Loucy (cell line): ENCODE measurements at regions not wholly inside any gene's neighbourhood (a gene's known extent, or its start where the extent isn't known, plus 50 kb on each side); places are given as distances from the start of the nearest gene placed in this dataset.

Experiments
- H2AFZ ChIP-seq: fragments of 200-600 bp; sonication (generic); 2 replicates; pipeline ENCODE4 v1.6.0; 2016; ENCODE audit warnings: antibody characterized with exemption, mild to moderate bottlenecking, low read length, moderate library complexity
- H3F3A ChIP-seq: fragments of 200-600 bp; 2 replicates; pipeline ENCODE4 v1.6.0; 2016; ENCODE audit warnings: antibody characterized with exemption, low read depth, mild to moderate bottlenecking
- H3K27me3 ChIP-seq: fragments of 200-600 bp; sonication (generic); 2 replicates; pipeline ENCODE4 v1.6.1; 2014; ENCODE audit warnings: low read length, mild to moderate bottlenecking; ENCODE audit not compliant: insufficient read depth, poor library complexity, severe bottlenecking
- H3K36me3 ChIP-seq: fragments of 200-600 bp; sonication (generic); 2 replicates; pipeline ENCODE4 v1.6.1; 2016; ENCODE audit warnings: low read length; ENCODE audit not compliant: insufficient read depth
- H3K4me1 ChIP-seq: fragments of 200-600 bp; sonication (generic); 2 replicates; pipeline ENCODE4 v1.5.1; 2014; ENCODE audit warnings: low read length, mild to moderate bottlenecking; ENCODE audit not compliant: insufficient read depth, poor library complexity, severe bottlenecking
- H3K4me2 ChIP-seq: fragments of 200-600 bp; sonication (generic); 2 replicates; pipeline ENCODE4 v1.6.0; 2014; ENCODE audit warnings: antibody characterized with exemption, low read length, low read depth, mild to moderate bottlenecking; ENCODE audit not compliant: poor library complexity, severe bottlenecking
- H3K4me3 ChIP-seq: fragments of 200-600 bp; sonication (generic); 2 replicates; pipeline ENCODE4 v1.5.1; 2014; ENCODE audit warnings: low read length, mild to moderate bottlenecking, mixed read lengths; ENCODE audit not compliant: poor library complexity, severe bottlenecking
- H3K79me2 ChIP-seq: fragments of 200-600 bp; sonication (generic); 2 replicates; pipeline ENCODE4 v1.6.1; 2014; ENCODE audit warnings: low read length; ENCODE audit not compliant: insufficient read depth
- H3K9ac ChIP-seq: fragments of 200-600 bp; sonication (generic); 2 replicates; pipeline ENCODE4 v1.6.0; 2014; ENCODE audit warnings: mild to moderate bottlenecking, low read depth, low read length, moderate library complexity; ENCODE audit not compliant: poor library complexity, severe bottlenecking
- H3K9me2 ChIP-seq: fragments of 200-600 bp; sonication (generic); replicated peaks from 2 replicates; pipeline ENCODE4 v1.6.1; 2016; ENCODE audit warnings: low read depth, low read length, mixed read lengths
- H3K9me3 ChIP-seq: fragments of 200-600 bp; sonication (generic); 2 replicates; pipeline ENCODE4 v1.6.1; 2014; ENCODE audit warnings: mild to moderate bottlenecking, antibody characterized with exemption, low read length, low read depth; ENCODE audit not compliant: insufficient read depth
- H4K20me1 ChIP-seq: fragments of 200-600 bp; sonication (generic); 2 replicates; pipeline ENCODE4 v1.6.0; 2014; ENCODE audit warnings: antibody characterized with exemption, low read length, mild to moderate bottlenecking; ENCODE audit not compliant: insufficient read depth, poor library complexity, severe bottlenecking
- CTCF ChIP-seq: fragments of 200-600 bp; sonication (generic); conservative IDR thresholded peaks from 2 replicates; pipeline ENCODE4 v1.5.1; 2014; ENCODE audit warnings: mild to moderate bottlenecking, antibody characterized with exemption, low read length
- EZH2phosphoT487 ChIP-seq: fragments of 200-600 bp; IDR thresholded peaks from 2 replicates; pipeline ENCODE4 v1.6.1; 2018; ENCODE audit warnings: antibody characterized with exemption, mild to moderate bottlenecking, moderate library complexity, borderline replicate concordance

GRCh38 chr18:56278421-56279003 lies 359.9 kb downstream of the TXNL1 start:
- H3K4me2 ChIP-seq, result no peak overlapping the region
- H3K4me1 ChIP-seq, result no peaks in the 10 kb centered on the region
- no peak overlapping the region for H3K4me3 ChIP-seq
- no peak for TF ChIP-seq CTCF
- TF ChIP-seq EZH2phosphoT487, result no peak
- H4K20me1 ChIP-seq, result no peaks in the 10 kb centered on the region
- H3F3A ChIP-seq, result no peaks in the 10 kb centered on the region
- no peaks in the 10 kb centered on the region; the same call in 1 of the 2 replicates for H3K9me3 ChIP-seq
- H2AFZ ChIP-seq, result no peak overlapping the region
- H3K36me3 ChIP-seq, result no peaks in the 10 kb centered on the region
- no peak overlapping the region for H3K9ac ChIP-seq
- no peaks in the 10 kb centered on the region for H3K27me3 ChIP-seq
- H3K9me2 ChIP-seq, result no peaks in the 10 kb centered on the region
- H3K79me2 ChIP-seq, result no peaks in the 10 kb centered on the region

- Histone ChIP-seq H3K4me3 (no peak overlapping the region), H2AFZ (no peak overlapping the region), H3K4me1 (no peaks in the 10 kb centered on the region), H3K9ac (no peak overlapping the region), H3K4me2 (no peak overlapping the region), H3K9me2 (no peaks in the 10 kb centered on the region), H3K27me3 (no peaks in the 10 kb centered on the region), H3K36me3 (no peaks in the 10 kb centered on the region), H3F3A (no peaks in the 10 kb centered on the region), H3K9me3 (no peaks in the 10 kb centered on the region), H3K79me2 (no peaks in the 10 kb centered on the region), H4K20me1 (no peaks in the 10 kb centered on the region)
- TF ChIP-seq CTCF, result no peak
- no peak for TF ChIP-seq EZH2phosphoT487
Observed at GRCh38 chr18:56276466-56276865, 361.9 kb downstream of the TXNL1 start.

- no peak for TF ChIP-seq EZH2phosphoT487
- no peak for TF ChIP-seq CTCF
Observed at GRCh38 chr18:56273541-56274219, 364.7 kb downstream of the TXNL1 start.

More at GRCh38 chr18:56273541-56274219, 364.7 kb downstream of the TXNL1 start:
- H3K27me3 ChIP-seq, result no peaks in the 10 kb centered on the region
- H3K9me3 ChIP-seq, result no peaks in the 10 kb centered on the region
- no peak overlapping the region for H3K4me2 ChIP-seq
- no peaks in the 10 kb centered on the region for H3K79me2 ChIP-seq
- no peaks in the 10 kb centered on the region for H3K4me1 ChIP-seq
- H2AFZ ChIP-seq, result no peak overlapping the region
- no peaks in the 10 kb centered on the region for H3K9me2 ChIP-seq
- no peaks in the 10 kb centered on the region for H3K36me3 ChIP-seq
- no peak overlapping the region for H3K4me3 ChIP-seq
- no peak overlapping the region for H3K9ac ChIP-seq
- H3F3A ChIP-seq, result no peaks in the 10 kb centered on the region
- no peaks in the 10 kb centered on the region for H4K20me1 ChIP-seq
